Activated B cell treated with CpG ODN at 0.5 μM for 24 hours (primary cell): ENCODE measurements at regions not wholly inside any gene's neighbourhood (a gene's known extent, or its start where the extent isn't known, plus 50 kb on each side); places are given as distances from the start of the nearest gene placed in this dataset.

Source experiments
- ATAC-seq: fragments of 200-7000 bp; cut with Tn5 transposase; one replicate; pipeline ENCODE4 v1.10.0; 2021; ENCODE audit warnings: low read depth, mild to moderate bottlenecking, moderate library complexity
- CTCF ChIA-PET: fragments of 350-600 bp; sonication (Branson Sonifier 250); formaldehyde crosslinking; loops from one replicate; lab custom pipeline; 2021; ENCODE audit warnings: antibody characterized with exemption; lab: Charles Lee
- POLR2A ChIA-PET: fragments of 350-600 bp; sonication (Branson Sonifier 250); formaldehyde crosslinking; loops from one replicate; lab custom pipeline; 2021; ENCODE audit warnings: antibody characterized with exemption; lab: Charles Lee
- DNase-seq: peaks from one replicate; pipeline ENCODE4 v3.0.0; 2022
- H3K27ac Mint-ChIP-seq: one replicate; pipeline ENCODE4 v1.8.0; 2020; ENCODE audit warnings: mixed read lengths
- H3K27me3 Mint-ChIP-seq: one replicate; pipeline ENCODE4 v1.8.0; 2021; ENCODE audit warnings: mixed read lengths
- H3K36me3 Mint-ChIP-seq: one replicate; pipeline ENCODE4 v1.8.0; 2021; ENCODE audit warnings: low read depth, mixed read lengths
- H3K4me1 Mint-ChIP-seq: one replicate; pipeline ENCODE4 v1.8.0; 2021; ENCODE audit warnings: mixed read lengths
- H3K4me3 Mint-ChIP-seq: one replicate; pipeline ENCODE4 v1.8.0; 2020; ENCODE audit warnings: mild to moderate bottlenecking, mixed read lengths
- H3K9me3 Mint-ChIP-seq: one replicate; pipeline ENCODE4 v1.8.0; 2020; ENCODE audit warnings: mixed read lengths
- intact Hi-C: fragments of 100-400 bp; cut with micrococcal nuclease; formaldehyde crosslinking; loops from one replicate; pipeline ENCODE4 v1.15.1; 2024
- TF ChIP-seq, protein P1 (sequence below): fragments of 200-600 bp; IDR thresholded peaks from one replicate; pipeline ENCODE4 v1.8.0; 2022; ENCODE audit warnings: antibody characterized with exemption, mild to moderate bottlenecking

DNA sequence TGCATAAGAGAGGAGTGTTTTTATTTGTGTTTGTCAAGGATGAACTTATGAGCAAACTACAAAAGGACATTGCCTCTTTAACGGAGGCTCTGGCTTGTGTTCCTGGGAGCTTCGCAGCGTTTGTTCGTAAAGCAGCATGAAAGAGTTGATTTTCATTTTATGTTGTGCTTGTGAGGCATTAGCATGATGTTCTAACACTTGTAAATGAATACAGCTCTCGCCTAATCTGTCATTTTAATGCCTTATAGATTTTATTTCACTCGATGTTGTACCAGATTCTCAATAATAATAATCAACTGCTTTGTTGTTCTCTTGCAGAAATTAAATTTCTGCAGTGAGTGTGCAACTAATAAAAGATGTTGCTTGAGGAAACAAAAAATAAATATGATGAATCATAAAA, 687.3 kb upstream of the FANCL start:
- ChIA-PET POLR2A (no interaction called here), CTCF (no interaction called here)
- DNase-seq, result no peak
- intact Hi-C loops, result no loop called here
- Mint-ChIP-seq H3K27me3 (no peaks in the 10 kb centered on the region), H3K36me3 (no peaks in the 10 kb centered on the region), H3K9me3 (no peaks in the 10 kb centered on the region), H3K4me1 (no peaks in the 10 kb centered on the region), H3K4me3 (no peak overlapping the region), H3K27ac (no peak overlapping the region)
- no peak for ATAC-seq
- TF ChIP-seq, protein P1, sequence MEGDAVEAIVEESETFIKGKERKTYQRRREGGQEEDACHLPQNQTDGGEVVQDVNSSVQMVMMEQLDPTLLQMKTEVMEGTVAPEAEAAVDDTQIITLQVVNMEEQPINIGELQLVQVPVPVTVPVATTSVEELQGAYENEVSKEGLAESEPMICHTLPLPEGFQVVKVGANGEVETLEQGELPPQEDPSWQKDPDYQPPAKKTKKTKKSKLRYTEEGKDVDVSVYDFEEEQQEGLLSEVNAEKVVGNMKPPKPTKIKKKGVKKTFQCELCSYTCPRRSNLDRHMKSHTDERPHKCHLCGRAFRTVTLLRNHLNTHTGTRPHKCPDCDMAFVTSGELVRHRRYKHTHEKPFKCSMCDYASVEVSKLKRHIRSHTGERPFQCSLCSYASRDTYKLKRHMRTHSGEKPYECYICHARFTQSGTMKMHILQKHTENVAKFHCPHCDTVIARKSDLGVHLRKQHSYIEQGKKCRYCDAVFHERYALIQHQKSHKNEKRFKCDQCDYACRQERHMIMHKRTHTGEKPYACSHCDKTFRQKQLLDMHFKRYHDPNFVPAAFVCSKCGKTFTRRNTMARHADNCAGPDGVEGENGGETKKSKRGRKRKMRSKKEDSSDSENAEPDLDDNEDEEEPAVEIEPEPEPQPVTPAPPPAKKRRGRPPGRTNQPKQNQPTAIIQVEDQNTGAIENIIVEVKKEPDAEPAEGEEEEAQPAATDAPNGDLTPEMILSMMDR, result no peak

DNA sequence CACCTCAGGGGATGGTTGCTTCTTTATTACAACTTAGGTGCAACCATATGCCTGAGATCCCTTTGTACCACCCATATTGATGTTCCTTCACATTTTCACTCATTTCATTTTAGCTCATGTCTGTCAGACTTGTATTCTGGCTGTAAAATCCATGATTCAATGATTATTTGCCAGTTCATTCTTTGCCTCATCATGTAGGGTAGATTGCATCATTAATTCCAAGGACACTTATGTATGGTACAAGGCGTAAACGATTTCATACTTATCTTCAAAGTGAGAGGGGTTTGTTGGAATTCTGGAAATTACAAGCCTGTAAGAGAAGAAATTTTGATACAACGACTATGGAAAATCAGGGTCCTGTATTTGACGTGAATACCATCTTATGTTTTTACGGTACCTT, 685.0 kb upstream of the FANCL start:
- Mint-ChIP-seq H3K9me3 (no peaks in the 10 kb centered on the region), H3K27me3 (no peaks in the 10 kb centered on the region), H3K4me3 (no peak overlapping the region), H3K4me1 (no peaks in the 10 kb centered on the region), H3K36me3 (no peaks in the 10 kb centered on the region), H3K27ac (no peak overlapping the region)
- TF ChIP-seq, protein P1, result no peak
- ChIA-PET CTCF (no interaction called here), POLR2A (no interaction called here)
- intact Hi-C loops, result no loop called here
- ATAC-seq (no peak), DNase-seq (no peak)

DNA sequence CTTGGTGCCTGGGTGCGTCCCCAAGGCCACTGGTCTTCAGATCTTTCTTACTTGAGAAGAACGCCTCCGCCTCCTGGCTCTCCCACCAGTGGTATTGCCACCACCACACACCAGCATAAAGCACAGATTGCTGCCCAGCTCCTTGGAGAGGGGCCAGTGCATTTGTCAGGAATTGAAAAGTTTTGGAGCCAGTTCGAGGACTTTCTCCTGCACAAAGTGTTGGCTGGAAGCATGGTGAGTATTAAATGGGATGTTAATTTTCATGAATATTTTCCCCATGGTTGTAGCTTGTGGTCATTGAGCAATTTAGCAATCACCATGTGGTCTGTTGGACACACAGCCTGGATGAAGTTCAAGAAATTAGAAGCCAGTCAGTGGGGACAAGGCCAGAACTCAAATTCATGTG, 684.6 kb upstream of the FANCL start:
- intact Hi-C loops, result no loop called here
- no peak for ATAC-seq
- no peak overlapping the region for H3K4me3 Mint-ChIP-seq
- ChIA-PET CTCF (no interaction called here), POLR2A (no interaction called here)
- no peaks in the 10 kb centered on the region for H3K4me1 Mint-ChIP-seq
- DNase-seq, result no peak
- TF ChIP-seq, protein P1, result no peak
- no peaks in the 10 kb centered on the region for H3K9me3 Mint-ChIP-seq
- no peak overlapping the region for H3K27ac Mint-ChIP-seq
- H3K36me3 Mint-ChIP-seq, result no peaks in the 10 kb centered on the region
- no peaks in the 10 kb centered on the region for H3K27me3 Mint-ChIP-seq

DNA sequence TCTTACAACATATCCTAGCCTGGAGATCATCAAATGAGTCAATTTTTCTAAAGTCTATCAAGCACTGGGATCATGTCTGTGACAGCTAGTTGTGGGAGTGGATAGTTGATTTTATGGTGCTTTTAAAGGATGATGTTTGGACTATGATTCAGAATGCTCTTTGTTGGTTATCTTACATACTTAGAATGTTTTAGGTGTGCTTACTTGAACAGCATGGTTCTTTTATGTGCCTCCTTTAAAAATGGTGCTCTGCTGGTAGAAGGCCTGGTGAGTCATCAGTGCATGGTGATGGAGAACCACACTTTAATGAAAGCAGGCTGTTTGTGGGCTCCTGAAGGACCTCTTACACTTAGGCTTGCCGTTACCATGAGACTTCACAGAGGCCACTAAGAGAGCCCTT, 682.7 kb upstream of the FANCL start:
- intact Hi-C loops, result no loop called here
- TF ChIP-seq, protein P1, result no peak
- DNase-seq (no peak), ATAC-seq (no peak)
- Mint-ChIP-seq H3K27ac (no peak overlapping the region), H3K36me3 (no peaks in the 10 kb centered on the region), H3K4me3 (no peak overlapping the region), H3K27me3 (peaks cover 2% of the 10 kb centered on the region), H3K9me3 (no peaks in the 10 kb centered on the region), H3K4me1 (no peaks in the 10 kb centered on the region)
- ChIA-PET POLR2A (no interaction called here), CTCF (no interaction called here)

DNA sequence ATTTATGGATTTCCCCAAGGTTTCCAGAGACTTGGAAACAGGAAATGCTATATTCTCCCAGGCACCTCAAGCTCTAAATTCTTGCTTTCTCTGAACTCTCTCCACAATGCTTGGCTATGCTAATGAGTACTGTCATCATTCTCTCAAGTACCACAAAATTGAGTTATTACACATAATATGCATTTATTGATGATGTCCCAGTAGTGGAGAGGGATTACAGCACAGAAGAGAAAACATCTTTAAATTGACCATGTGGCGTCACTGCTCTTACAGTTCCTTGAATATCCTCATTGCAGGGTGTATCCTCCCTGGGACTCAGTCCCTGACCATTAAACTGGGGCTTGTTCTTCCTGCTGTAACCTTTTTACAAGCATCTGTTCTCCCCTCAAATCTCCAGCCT, 681.1 kb upstream of the FANCL start:
- Mint-ChIP-seq H3K27ac (no peak overlapping the region), H3K27me3 (peaks cover 4% of the 10 kb centered on the region), H3K4me1 (no peaks in the 10 kb centered on the region), H3K36me3 (no peaks in the 10 kb centered on the region), H3K9me3 (no peaks in the 10 kb centered on the region), H3K4me3 (no peak overlapping the region)
- ATAC-seq, result no peak
- ChIA-PET POLR2A (no interaction called here), CTCF (no interaction called here)
- intact Hi-C loops, result no loop called here
- no peak for DNase-seq
- TF ChIP-seq, protein P1, result no peak
